Gastrocnemius medialis (tissue), 4 donors: ENCODE measurements at regions not wholly inside any gene's neighbourhood (a gene's known extent, or its start where the extent isn't known, plus 50 kb on each side); places are given as distances from the start of the nearest gene placed in this dataset.

Experiments used
- ATAC-seq, 2 donors: fragments of 150-250 bp; one replicate each; pipeline ENCODE4 v1.9.1; 2016
- DNase-seq, 2 donors: peaks; one replicate each; pipeline ENCODE4 v3.0.0-alpha.2; 2019
- H3K27ac ChIP-seq, 4 donors: fragments of 200-600 bp; sonication (generic); 1 replicate in 1 of 4; 2 replicates in 3 of 4; pipeline ENCODE4 v1.5.1; 2016 to 2018; ENCODE audit warnings: mild to moderate bottlenecking in 2 of 4, moderate library complexity in 1 of 4
- H3K27me3 ChIP-seq, 3 donors: fragments of 200-600 bp; sonication (generic) in 2 of 3; 1 replicate in 1 of 3; 2 replicates in 2 of 3; pipeline versions ENCODE4 v1.5.1 to v1.6.0; 2016 to 2019; ENCODE audit warnings: mild to moderate bottlenecking in 1 of 3, moderate library complexity in 1 of 3
- H3K36me3 ChIP-seq, 2 donors: fragments of 200-600 bp; sonication (generic) in 1 of 2; one replicate each; pipeline ENCODE4 v1.5.1; 2017 to 2018
- H3K4me1 ChIP-seq, 2 donors: fragments of 200-600 bp; sonication (generic) in 1 of 2; one replicate each; pipeline ENCODE4 v1.5.1; 2016 to 2017; ENCODE audit warnings: mild to moderate bottlenecking in 2 of 2
- H3K4me3 ChIP-seq, 4 donors: fragments of 200-600 bp; sonication (generic) in 3 of 4; 1 replicate in 1 of 4; 2 replicates in 3 of 4; pipeline ENCODE4 v1.5.1; 2016 to 2019; ENCODE audit warnings: mild to moderate bottlenecking in 2 of 4
- H3K9me3 ChIP-seq, 3 donors: fragments of 200-600 bp; sonication (generic) in 2 of 3; 1 replicate in 1 of 3; 2 replicates in 2 of 3; pipeline ENCODE4 v1.5.1; 2016 to 2019
- CTCF ChIP-seq, 5 experiments: fragments of 450-650 bp in 3 of 5; fragments of 200-600 bp in 2 of 5; sonication (generic) in 2 of 5; IDR thresholded peaks in 4 of 5; conservative IDR thresholded peaks in 1 of 5; 1 replicate in 4 of 5; 2 replicates in 1 of 5; pipeline ENCODE4 v1.5.1; 2016 to 2019; ENCODE audit warnings: antibody characterized with exemption in 5 of 5, mild to moderate bottlenecking in 3 of 5, moderate library complexity in 3 of 5
- POLR2A ChIP-seq, 2 donors: fragments of 450-650 bp; IDR thresholded peaks; one replicate each; pipeline ENCODE4 v1.6.1; 2017; ENCODE audit warnings: antibody characterized with exemption in 2 of 2, mild to moderate bottlenecking in 2 of 2, moderate library complexity in 2 of 2
- in situ Hi-C, 4 donors: fragments of 200-750 bp; cut with MboI; loops; one replicate each; pipeline versions ENCODE4 v1.15.0 to v1.8.0; 2017; ENCODE audit warnings: low sequenced_read_pairs in 4 of 4
- intact Hi-C: fragments of 100-400 bp; cut with DNase I; formaldehyde crosslinking; loops from one replicate; pipeline ENCODE4 v1.15.1; 2023; ENCODE audit warnings: low total_unique reads

- no peaks in the 10 kb centered on the region for H3K4me1 ChIP-seq
- no peak overlapping the region for H3K27ac ChIP-seq
- H3K36me3 ChIP-seq = no peaks in the 10 kb centered on the region
- peaks cover 0 to 8% (median 0%) of the 10 kb centered on the region in 3 donors for H3K27me3 ChIP-seq
- TF ChIP-seq CTCF (IDR thresholded peaks at IDR 0.05 in 4 of 5, conservative IDR thresholded peaks at IDR 0.05 in 1 of 5) (no peak), POLR2A (IDR thresholded peaks at IDR 0.05) (no peak)
- ATAC-seq = no peak
- no peaks in the 10 kb centered on the region for H3K9me3 ChIP-seq
- DNase-seq = no peak
- in situ Hi-C loops = no loop called here
- intact Hi-C loops = no loop called here
- H3K4me3 ChIP-seq = no peak overlapping the region
Observed at GRCh38 chr11:31881825-31882224, 70.7 kb upstream of the PAX6 start.

- ATAC-seq = no peak
- intact Hi-C loops = no loop called here
- Histone ChIP-seq H3K4me1 (no peaks in the 10 kb centered on the region), H3K36me3 (no peaks in the 10 kb centered on the region), H3K27me3 (peaks cover 0 to 12% (median 0%) of the 10 kb centered on the region in 3 donors), H3K9me3 (no peaks in the 10 kb centered on the region), H3K27ac (no peak overlapping the region), H3K4me3 (no peak overlapping the region)
- TF ChIP-seq CTCF (IDR thresholded peaks at IDR 0.05 in 4 of 5, conservative IDR thresholded peaks at IDR 0.05 in 1 of 5) (no peak), POLR2A (IDR thresholded peaks at IDR 0.05) (no peak)
- no peak for DNase-seq
- in situ Hi-C loops = loop anchor here in 1 of 4 donors (10.0 kb wide), 1 partner anchor 645 kb away; no protein-coding TSS in a partner anchor
Observed at GRCh38 chr11:31879681-31880080, 68.6 kb upstream of the PAX6 start.

- DNase-seq (no peak), ATAC-seq (no peak)
- intact Hi-C loops = no loop called here
- Histone ChIP-seq H3K27ac (no peak overlapping the region), H3K4me3 (no peak overlapping the region), H3K9me3 (no peaks in the 10 kb centered on the region), H3K27me3 (peaks cover 0 to 5% (median 0%) of the 10 kb centered on the region in 3 donors), H3K4me1 (no peaks in the 10 kb centered on the region), H3K36me3 (no peaks in the 10 kb centered on the region)
- in situ Hi-C loops = loop anchor here in 1 of 4 donors (10.0 kb wide), 1 partner anchor 643 kb away; no protein-coding TSS in a partner anchor
- no peak for TF ChIP-seq POLR2A (IDR thresholded peaks at IDR 0.05)
- no peak for TF ChIP-seq CTCF (IDR thresholded peaks at IDR 0.05 in 4 of 5, conservative IDR thresholded peaks at IDR 0.05 in 1 of 5)
Observed at GRCh38 chr11:31877863-31878262, 66.7 kb upstream of the PAX6 start.

GRCh38 chr11:31877083-31877482, 66.0 kb upstream of the PAX6 start:
- Histone ChIP-seq H3K4me1 (no peaks in the 10 kb centered on the region), H3K4me3 (no peak overlapping the region), H3K27me3 (peaks cover 0 to 3% (median 0%) of the 10 kb centered on the region in 3 donors), H3K9me3 (no peaks in the 10 kb centered on the region), H3K36me3 (no peaks in the 10 kb centered on the region), H3K27ac (no peak overlapping the region)
- TF ChIP-seq CTCF (IDR thresholded peaks at IDR 0.05 in 4 of 5, conservative IDR thresholded peaks at IDR 0.05 in 1 of 5) = no peak
- TF ChIP-seq POLR2A (IDR thresholded peaks at IDR 0.05) = no peak
- ATAC-seq (no peak), DNase-seq (no peak)
- in situ Hi-C loops (loop anchor here in 1 of 4 donors (10.0 kb wide), 1 partner anchor 642 kb away; no protein-coding TSS in a partner anchor), intact Hi-C loops (no loop called here)
